ENCODE measurements at regions not wholly inside any gene's neighbourhood (a gene's known extent, or its start where the extent isn't known, plus 50 kb on each side); places are given as distances from the start of the nearest gene placed in this dataset.

GRCh38 chr3:189455641-189456417 is 175.4 kb upstream of the TP63 start:
- DNase-seq (ENCODE audit: low spot score) = no peak

GRCh38 chr3:189457201-189457607 is 174.0 kb upstream of the TP63 start:
- no peak for DNase-seq (ENCODE audit: low spot score)

DNA sequence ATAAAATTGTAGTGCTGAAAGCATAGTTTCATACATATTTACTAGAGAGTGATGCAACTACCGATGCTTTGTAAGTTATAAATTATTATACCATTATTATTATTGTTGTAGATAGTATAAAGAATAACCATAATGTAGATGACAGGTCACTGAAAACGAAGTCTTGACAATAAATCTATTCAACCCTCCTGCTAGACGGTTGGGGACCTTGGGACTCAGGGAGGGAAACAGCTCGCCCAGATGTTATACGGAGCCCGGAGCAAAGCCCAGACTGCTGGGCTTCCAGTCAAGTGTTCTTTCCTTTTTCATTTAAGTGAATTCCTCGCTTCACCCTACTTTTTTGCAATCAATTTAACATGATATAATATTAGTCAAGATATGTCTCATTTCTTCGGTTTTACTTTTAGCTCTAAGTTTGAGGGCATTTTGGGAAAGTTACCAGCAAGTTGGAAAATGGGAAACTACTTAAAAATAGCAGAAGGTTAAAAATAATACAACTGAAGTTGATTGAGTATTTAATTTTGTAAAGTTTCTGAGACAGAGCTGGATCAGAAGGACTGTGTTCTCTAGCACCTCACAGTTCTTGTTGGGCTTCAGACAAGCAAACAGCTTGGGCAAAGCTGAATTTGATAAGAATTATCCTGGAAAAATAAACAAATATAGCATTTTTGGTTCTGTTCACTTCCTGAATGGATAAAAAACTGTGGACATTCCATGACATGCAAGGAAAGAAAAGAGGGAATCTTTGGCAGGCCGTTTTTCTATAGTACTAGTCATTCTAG is 173.4 kb upstream of the TP63 start:
- DNase-seq (ENCODE audit: low spot score) = no peak

DNA sequence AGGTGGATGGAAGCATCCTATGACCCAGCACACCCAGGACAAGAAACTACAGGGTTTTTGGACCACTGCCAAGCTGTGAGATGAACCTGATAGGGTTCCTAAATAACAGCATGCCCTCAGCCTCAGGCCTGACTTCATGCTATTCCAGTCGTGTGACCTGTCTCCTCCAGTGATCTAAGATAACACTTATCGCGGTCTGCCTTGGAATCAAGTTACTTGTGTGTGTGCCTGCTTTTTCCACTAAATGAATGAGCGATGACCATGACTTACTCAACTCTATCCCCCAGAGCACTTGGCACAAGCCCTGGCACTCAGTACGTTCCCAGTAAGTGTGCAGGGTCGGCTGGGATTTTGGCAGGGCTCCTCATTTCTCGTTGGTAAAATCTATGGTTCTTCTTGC is 172.7 kb upstream of the TP63 start:
- DNase-seq (ENCODE audit: low spot score) = no peak

DNA sequence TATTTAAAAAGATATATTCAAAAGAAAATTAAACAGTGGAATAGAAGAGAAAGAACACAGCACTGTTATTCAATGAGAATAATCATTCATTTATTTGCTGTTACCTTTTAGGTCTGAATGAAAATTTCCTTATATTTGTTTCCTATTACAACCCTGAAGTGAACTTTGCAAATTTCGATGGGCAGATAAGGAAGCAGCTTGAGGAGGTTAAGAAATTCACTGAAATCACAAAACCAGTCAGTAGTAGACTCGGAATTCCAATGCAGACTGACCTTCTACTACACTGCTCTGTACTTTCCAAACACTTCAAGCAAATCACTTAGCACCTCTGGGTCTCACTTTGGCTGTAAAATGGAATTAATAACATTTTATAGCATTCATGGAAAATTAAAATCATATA is 172.0 kb upstream of the TP63 start:
- no peak for DNase-seq (ENCODE audit: low spot score)

DNA sequence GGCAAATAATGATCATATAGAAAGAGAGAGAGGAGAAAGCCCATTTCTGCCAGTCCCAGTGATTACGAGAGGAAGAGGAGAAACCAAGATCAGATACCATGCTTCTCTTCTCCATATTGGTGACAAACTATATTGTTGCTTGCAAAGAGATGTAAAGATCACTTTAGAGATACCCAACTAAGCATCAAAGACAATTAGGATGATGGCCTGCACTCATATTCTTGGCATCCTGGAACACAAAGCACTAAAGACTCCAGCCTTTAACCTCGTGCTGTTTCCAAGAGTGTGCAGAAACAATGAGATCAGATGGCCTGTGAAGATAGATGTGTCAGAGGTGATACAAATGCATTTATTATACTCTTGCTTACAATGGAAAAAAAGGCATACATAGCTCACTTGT is 170.7 kb upstream of the TP63 start:
- DNase-seq (ENCODE audit: low spot score) = no peak

GRCh38 chr3:189464799-189465198 is 166.4 kb upstream of the TP63 start:
- no peak for DNase-seq (ENCODE audit: low spot score)

DNA sequence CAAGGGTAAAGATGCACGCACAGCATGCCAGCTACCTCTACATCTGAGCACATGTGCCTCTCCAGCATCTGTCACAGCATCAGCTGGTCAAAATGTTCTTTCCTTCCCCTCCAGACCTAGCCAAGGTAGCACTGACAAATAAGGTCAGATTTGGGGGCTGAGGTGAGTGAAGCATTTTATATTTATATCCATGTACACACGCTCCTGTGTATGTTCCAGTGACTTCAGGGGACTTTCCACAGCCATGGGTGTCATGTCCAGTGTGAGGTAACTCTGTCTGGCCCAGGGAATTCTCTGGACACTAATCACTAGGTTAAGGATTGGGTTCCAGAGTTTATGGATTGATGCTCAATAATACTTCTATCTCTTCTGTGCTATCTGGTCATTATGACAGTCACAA is 165.2 kb upstream of the TP63 start:
- no peak for DNase-seq (ENCODE audit: low spot score)

DNA sequence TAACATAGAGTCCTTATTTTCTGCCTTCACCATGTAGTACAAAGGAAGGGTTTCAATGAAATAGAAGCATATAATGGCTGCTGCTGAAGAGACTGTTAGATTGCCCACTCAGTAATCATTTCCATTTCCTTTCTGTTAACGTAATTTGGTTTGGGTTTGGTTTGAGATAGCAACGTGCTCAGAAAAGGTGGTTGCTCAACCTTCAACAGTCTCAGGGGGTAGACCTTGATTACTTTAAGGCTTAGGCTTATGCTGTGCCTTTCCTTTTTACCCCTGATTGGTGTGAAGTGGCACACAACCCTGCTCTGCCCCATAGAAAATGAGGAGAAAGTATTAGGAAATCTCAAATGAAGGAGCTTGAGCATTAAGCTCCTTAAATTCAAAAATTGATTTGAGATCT is 163.7 kb upstream of the TP63 start:
- no peak for DNase-seq (ENCODE audit: low spot score)

DNA sequence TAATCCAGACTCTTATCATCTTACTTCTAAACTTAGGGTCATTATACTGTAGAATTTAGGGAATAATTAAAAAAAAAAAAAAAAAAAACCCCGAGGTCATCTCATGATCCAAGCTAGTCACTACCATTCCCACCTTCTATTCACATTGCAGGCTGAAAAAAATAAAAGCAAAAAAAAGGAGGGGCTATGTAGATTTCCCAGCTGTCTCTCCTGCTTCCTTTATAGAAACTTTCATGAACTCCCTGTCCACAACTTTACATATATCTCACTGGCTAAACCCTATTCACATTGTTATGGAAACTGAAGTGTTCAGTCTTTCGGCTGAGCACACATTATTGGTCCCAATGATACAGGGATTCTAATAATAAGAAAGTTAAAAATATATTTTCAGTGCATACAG is 156.2 kb upstream of the TP63 start:
- DNase-seq (ENCODE audit: low spot score) = no peak

GRCh38 chr3:189477614-189478013 is 153.6 kb upstream of the TP63 start:
- no peak for DNase-seq (ENCODE audit: low spot score)

DNA sequence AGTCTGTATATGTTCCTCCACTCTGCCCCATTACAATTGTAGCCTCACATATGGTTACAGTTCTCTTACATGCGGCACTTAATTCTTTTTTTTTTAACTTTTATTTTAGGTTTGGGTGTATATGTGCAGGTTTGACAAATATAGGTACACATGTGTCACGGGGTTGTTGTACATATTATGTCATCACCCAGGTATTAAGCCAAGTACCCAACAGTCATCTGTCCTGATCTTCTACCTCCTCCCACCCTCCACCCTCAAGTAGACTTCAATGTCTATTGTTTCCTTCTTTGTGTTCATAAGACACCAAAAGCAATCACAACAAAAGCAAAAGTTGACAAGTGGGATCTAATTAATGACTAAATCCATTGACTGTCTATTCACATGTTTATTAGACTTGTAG is 144.6 kb upstream of the TP63 start:
- DNase-seq (ENCODE audit: low spot score) = no peak

DNA sequence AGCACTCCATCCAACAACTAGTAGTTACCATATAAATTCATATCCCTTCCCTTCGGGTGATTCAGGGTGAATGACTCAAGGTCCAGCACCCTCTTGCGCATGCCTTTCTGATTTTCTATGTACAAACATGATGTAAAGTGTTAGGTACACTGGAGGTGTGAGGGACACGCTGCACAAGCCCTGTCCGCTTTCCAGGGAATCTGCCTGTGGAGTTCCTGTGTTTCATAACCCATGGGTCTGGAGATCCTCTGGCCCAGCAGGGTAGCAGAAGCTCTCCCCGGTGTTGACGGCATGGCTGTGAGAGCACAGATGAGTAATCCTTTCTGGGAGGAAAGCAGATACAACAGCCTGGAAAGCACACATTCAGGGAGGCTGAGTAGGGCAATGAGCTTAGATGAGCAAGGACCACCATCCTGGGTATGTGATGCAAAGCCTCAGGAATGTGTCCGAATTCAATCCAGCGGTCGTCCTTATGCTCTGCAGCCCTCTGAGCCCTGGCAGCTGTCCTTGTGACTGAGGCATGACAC is 142.9 kb upstream of the TP63 start:
- no peak for DNase-seq (ENCODE audit: low spot score)

DNA sequence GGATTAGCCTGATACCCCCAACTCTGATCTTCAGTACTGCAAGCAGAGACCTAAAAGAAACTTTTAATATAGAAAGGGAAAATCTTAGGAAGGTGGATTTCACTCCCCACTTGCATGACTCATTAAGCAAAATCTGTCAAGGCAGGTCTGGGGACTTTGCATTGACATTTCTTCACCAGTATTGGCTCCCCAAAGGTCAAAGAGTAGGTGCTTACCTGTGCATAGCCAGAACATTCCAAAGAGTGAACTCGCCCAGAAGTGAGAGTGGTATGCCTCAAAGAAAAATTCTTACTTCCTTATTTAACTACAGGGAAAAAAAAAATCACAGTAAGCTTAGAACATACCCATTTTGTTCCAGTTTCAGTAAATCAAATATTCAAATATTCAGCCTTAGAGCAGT is 140.9 kb upstream of the TP63 start:
- no peak for DNase-seq (ENCODE audit: low spot score)

GRCh38 chr3:189490749-189491148 is 140.4 kb upstream of the TP63 start:
- no peak for DNase-seq (ENCODE audit: low spot score)

DNA sequence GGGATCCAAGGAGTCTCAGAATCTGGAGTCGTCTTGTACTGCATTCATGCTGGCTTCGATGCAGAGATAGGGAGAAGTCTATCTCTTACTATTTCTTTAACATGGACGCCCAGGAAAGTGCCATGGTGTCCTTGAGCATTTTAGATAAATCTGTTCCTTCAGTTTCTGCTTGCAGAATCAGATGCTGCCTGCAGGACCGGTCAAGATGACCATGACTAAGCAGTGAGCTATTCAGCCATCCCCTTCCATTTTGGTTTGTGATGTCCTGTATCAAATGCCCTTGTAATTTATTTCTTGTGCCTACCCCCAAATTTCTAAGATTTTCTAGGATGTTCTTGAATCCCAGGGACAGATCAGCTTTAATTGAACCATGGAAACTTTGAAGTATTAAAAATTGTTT is 139.4 kb upstream of the TP63 start:
- DNase-seq (ENCODE audit: low spot score) = no peak

GRCh38 chr3:189493271-189493670 is 137.9 kb upstream of the TP63 start:
- DNase-seq (ENCODE audit: low spot score) = no peak

GRCh38 chr3:189494632-189495031 is 136.6 kb upstream of the TP63 start:
- no peak for DNase-seq (ENCODE audit: low spot score)

DNA sequence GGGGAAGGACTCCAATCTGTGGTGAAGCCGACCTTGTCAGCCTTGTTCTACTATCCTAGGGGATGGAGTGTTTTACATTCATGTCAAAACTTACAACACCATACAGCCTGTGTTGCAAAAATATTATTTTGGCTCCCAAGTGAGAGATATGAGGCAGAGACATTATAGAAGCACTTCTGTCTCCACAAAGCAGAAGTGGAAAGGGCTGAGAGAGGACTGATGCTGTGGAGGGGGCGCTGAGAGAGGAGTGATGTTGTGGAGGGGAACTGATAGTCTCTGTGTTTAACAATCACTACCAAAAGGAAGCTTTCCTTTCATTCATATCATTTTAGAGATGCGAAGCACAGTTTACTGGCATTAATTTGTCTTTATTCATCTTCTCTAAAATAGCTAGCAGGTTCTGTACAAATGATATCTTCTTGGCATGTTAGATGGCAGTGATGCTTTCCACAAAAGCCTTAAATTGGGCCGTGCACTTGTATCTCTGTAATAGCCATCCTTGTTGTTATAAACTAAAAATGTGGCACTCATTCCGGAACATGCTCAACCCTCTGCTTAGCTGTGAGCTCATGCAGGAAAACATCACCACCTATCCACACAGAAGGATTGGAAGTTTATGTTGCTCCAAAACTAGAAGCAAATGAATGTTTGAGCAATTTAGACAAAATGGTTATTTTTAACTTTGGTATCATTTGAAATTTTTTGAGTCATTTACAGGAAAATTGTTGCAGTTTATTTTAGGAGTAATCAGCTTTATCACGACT is 134.6 kb upstream of the TP63 start:
- no peak for DNase-seq (ENCODE audit: low spot score)

- no peak for DNase-seq (ENCODE audit: low spot score)
Measured at GRCh38 chr3:189498995-189499704, 132.0 kb upstream of the TP63 start.

GRCh38 chr3:189500299-189500698 is 130.9 kb upstream of the TP63 start:
- no peak for DNase-seq (ENCODE audit: low spot score)
